GM18870 (cell line): ENCODE measurements at regions not wholly inside any gene's neighbourhood (a gene's known extent, or its start where the extent isn't known, plus 50 kb on each side); places are given as distances from the start of the nearest gene placed in this dataset.
"Not testable (repeated sequence)": the region's sequence is repeated elsewhere in the genome, so short reads cannot be mapped to it uniquely, and the experiment has no call there.

Experiments used
- ATAC-seq: cut with Tn5 transposase; IDR thresholded peaks from one replicate; pipeline ENCODE4 v1.9.1; 2021; ENCODE audit warnings: moderate library complexity; ENCODE audit not compliant: unreplicated experiment

DNA sequence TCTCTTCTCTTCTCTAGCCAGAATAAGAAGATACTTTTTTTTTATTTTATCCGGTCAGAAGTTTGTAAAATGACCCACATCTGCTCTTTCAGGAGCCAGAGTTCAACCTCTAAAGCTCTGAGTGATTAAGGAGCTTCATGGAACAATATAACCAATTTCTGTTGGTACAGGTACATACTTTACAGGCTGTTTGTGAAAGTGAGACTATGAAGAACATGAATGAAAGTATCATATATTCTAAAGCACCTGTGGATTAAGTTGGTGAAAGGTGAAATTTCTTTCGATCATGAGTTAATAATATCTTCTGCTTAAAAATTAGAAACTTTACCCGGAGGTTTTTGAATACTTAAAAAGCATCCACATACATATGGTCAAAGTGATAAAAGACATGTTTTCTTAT is 65.2 kb downstream of the DMRT2 start:
- no peak for ATAC-seq

- ATAC-seq, result no peak
Observed at GRCh38 chr9:1117439-1117838, 67.3 kb downstream of the DMRT2 start.

- no peak for ATAC-seq
Observed at GRCh38 chr9:1120500-1121165, 70.5 kb downstream of the DMRT2 start.

DNA sequence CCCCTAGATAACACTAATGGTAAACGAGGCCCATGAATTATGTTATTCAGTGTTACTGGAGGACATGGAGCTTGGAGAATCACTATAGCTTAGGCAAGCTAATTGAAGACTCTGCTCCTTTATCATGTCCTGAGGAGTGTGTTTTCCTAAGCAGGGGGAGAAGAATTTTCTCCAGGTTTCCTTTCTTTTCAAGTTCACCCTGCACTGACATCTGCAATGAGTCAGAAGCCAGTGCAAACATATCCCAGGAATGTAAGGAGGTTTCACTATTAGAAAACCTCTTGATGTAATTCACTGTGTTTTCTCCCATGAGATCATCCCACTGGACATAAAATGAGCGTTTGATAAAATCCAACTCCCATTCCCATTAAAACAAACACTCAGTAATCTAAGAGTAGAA is 75.6 kb downstream of the DMRT2 start:
- ATAC-seq, result no peak

GRCh38 chr9:1128046-1128445 is 77.9 kb downstream of the DMRT2 start:
- ATAC-seq, result no peak

GRCh38 chr9:1129382-1129781 is 79.2 kb downstream of the DMRT2 start:
- ATAC-seq, result no peak

DNA sequence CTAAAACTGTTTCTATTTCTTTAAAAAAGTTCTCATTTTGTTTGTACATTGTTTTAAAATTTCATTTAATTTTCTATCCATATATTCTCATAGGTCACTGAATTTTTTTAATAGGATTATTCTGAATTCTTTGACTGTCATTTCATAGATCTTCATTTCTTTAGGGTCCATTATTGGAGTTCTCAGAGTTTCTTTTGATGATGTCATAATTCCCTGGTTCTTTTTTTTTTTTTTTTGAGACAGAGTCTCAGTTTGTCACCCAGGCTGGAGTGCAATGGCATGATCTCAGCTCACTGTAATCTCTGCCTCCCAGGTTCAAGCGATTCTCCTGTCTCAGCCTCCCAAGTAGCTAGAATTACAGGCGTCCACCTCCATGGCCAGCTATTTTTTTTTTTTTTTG is 89.9 kb downstream of the DMRT2 start:
- ATAC-seq, result no peak

DNA sequence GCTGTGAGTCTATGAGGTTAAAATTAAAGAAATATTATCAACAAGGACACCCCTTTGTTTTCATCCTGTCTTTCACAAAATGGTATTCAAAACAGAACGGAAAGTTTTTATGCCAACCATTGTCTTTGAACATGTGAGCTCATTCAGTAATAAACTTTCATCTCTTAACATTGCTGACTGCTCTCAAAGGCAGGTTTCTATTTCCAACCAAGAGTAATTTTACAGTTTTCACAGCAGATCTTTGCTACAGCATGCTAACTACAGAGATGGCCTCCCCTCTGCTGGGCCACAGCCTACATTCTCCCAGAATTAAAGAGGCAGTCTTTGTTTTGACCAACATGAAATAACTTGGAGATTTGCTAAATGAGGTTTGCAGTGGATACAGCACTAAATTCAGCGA is 101.5 kb downstream of the DMRT2 start:
- no peak for ATAC-seq

GRCh38 chr9:1152171-1152570 is 102.0 kb downstream of the DMRT2 start:
- ATAC-seq, result no peak

- ATAC-seq, result no peak
Observed at GRCh38 chr9:1154739-1155138, 104.6 kb downstream of the DMRT2 start.

GRCh38 chr9:1155602-1156001 is 105.4 kb downstream of the DMRT2 start:
- ATAC-seq, result no peak

DNA sequence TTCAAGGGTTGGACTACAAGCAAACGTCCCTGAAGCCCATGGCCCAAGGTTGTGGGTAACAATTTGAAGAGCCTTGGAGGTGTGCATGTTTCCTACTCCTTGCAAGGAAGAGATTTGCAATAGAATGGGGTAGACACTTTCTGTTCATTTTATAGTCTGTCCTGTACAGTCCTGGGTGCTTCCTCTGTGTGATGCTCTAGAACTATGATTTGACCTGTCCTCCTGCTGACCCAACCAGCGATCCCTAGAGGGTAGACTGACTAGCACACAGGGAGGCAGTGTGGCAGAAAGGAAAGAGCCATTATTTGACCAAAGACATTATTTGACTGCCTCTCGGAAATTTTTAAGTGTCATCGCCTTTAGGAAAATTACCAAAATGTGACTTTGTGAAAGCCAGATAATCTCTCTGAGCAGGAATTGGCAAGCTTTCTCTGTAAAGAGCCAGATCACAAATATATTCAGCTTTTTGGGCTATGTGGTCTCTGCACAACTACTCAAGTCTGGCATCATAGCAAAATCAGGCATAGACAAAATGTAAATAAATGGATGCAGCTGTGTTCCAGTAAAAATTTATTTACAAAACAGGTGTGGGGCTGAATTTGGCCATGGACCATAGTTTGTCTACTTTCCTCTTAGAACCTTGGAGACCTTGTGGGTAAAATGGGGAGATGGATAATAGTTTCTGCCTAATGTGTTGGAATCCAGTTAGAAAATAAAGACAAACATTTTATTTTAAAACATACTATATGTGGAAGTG is 106.8 kb downstream of the DMRT2 start:
- no peak for ATAC-seq

DNA sequence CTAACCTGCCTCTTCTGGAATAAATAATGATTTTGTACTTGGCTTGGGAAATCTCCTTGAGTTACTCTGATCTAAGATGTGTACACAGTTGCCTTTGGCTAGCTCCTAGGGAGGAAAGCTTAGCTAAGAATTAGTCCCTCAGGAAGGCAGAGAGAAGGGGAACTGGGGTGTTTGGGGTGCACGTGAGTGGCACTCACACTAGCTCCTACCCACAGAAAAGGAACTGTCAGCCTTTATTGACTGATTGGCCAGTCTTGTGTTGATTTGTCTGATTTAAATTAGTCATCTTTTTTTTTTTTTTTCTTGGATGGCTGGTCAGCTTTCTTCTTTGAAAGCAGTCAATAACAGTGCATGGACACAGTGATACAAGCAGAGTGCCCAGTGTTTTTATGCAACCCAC is 107.7 kb downstream of the DMRT2 start:
- ATAC-seq, result no peak

- ATAC-seq, result no peak
Observed at GRCh38 chr9:1170918-1171317, 120.8 kb downstream of the DMRT2 start.

DNA sequence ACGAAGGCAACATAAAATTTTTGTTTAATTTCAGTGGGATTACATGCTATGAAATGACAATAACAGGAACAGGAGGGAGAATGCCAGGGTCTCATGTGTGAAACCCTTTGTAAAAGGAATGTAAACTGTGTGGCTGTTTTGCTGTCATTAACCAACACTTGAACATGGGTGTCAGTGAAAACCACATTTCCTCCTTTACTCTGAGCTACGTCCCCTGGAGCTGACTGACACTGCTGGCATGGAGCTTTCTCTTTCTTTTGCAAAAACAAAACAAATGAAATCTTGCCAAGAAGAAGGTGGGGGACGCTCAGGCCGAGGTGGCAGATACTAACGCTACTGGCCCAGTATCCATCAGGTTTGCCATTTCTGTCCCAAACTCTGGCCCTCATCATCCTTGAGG is 121.4 kb downstream of the DMRT2 start:
- no peak for ATAC-seq

DNA sequence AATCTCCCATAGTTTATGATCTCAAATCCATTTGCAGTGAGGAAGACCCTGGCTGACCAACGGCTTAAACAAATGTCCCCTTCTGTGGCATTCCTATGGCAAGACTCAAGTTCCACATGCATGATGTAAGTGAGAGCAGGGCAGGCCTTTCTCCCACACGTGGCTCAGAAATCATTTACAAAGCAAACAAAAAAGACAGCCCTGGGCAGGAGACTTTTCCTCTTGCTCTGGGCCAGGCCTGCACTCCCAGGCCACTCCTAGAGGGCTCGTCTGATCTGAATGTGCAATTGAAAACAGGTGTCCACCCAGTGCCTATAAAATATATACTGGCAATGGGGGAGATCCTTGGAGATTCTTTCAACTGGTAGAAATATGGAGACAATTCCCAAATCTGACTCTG is 123.1 kb downstream of the DMRT2 start:
- ATAC-seq, result no peak

GRCh38 chr9:1173993-1174392 is 123.8 kb downstream of the DMRT2 start:
- no peak for ATAC-seq

DNA sequence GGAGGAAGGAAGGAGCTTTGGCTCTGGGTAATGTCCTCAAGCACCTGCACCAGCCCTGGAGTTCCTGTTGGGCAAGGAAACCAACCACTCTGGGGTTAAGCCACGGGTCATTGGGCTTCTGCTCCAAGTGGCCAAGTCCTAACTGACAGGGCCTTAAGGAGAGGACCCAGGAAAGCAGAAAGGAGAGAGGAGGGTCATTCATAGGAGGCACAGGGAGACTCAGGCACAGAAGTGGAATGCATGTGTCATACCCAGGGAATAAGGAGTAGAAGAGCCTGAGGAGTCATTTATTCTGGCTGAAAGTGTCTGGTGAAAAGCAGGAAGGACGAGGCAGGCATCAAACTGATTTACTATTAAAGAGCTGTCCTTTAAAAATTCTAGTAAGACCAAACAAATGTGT is 129.2 kb downstream of the DMRT2 start:
- no peak for ATAC-seq

- no peak for ATAC-seq
Observed at GRCh38 chr9:1184146-1184545, 134.0 kb downstream of the DMRT2 start.

DNA sequence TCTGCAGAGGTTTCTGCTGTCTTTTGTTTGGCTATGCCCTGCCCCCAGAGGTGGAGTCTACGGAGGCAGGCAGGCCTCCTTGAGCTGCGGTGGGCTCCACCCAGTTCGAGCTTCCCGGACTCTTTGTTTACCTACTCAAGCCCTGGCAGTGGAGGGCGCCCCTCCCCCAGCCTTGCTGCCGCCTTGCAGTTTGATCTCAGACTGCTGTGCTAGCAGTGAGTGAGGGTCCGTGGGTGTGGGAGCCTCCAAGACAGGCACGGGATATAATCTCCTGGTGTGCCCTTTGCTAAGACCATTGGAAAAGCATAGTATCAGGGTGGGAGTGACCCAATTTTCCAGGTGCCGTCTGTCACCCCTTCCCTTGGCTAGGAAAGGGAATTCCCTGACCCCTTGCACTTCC is 137.0 kb downstream of the DMRT2 start:
- not testable (repeated sequence) for ATAC-seq

GRCh38 chr9:1195636-1196035 is 145.5 kb downstream of the DMRT2 start:
- not testable (repeated sequence) for ATAC-seq

- no peak for ATAC-seq
Observed at GRCh38 chr9:1198085-1198484, 147.9 kb downstream of the DMRT2 start.

- ATAC-seq, result no peak
Observed at GRCh38 chr9:1200847-1201251, 150.7 kb downstream of the DMRT2 start.
